ENCODE measurements at regions not wholly inside any gene's neighbourhood (a gene's known extent, or its start where the extent isn't known, plus 50 kb on each side); places are given as distances from the start of the nearest gene placed in this dataset.

- TF ChIP-seq, protein P1, sequence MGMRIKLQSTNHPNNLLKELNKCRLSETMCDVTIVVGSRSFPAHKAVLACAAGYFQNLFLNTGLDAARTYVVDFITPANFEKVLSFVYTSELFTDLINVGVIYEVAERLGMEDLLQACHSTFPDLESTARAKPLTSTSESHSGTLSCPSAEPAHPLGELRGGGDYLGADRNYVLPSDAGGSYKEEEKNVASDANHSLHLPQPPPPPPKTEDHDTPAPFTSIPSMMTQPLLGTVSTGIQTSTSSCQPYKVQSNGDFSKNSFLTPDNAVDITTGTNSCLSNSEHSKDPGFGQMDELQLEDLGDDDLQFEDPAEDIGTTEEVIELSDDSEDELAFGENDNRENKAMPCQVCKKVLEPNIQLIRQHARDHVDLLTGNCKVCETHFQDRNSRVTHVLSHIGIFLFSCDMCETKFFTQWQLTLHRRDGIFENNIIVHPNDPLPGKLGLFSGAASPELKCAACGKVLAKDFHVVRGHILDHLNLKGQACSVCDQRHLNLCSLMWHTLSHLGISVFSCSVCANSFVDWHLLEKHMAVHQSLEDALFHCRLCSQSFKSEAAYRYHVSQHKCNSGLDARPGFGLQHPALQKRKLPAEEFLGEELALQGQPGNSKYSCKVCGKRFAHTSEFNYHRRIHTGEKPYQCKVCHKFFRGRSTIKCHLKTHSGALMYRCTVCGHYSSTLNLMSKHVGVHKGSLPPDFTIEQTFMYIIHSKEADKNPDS (CRISPR knock-in tag; IDR thresholded peaks at IDR 0.05) = no peak
- TF ChIP-seq, protein P2, sequence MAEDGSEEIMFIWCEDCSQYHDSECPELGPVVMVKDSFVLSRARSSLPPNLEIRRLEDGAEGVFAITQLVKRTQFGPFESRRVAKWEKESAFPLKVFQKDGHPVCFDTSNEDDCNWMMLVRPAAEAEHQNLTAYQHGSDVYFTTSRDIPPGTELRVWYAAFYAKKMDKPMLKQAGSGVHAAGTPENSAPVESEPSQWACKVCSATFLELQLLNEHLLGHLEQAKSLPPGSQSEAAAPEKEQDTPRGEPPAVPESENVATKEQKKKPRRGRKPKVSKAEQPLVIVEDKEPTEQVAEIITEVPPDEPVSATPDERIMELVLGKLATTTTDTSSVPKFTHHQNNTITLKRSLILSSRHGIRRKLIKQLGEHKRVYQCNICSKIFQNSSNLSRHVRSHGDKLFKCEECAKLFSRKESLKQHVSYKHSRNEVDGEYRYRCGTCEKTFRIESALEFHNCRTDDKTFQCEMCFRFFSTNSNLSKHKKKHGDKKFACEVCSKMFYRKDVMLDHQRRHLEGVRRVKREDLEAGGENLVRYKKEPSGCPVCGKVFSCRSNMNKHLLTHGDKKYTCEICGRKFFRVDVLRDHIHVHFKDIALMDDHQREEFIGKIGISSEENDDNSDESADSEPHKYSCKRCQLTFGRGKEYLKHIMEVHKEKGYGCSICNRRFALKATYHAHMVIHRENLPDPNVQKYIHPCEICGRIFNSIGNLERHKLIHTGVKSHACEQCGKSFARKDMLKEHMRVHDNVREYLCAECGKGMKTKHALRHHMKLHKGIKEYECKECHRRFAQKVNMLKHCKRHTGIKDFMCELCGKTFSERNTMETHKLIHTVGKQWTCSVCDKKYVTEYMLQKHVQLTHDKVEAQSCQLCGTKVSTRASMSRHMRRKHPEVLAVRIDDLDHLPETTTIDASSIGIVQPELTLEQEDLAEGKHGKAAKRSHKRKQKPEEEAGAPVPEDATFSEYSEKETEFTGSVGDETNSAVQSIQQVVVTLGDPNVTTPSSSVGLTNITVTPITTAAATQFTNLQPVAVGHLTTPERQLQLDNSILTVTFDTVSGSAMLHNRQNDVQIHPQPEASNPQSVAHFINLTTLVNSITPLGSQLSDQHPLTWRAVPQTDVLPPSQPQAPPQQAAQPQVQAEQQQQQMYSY (CRISPR knock-in tag; IDR thresholded peaks at IDR 0.05) = no peak
- TF ChIP-seq CEBPG (CRISPR knock-in tag; IDR thresholded peaks at IDR 0.05) (peak; percentile 73), MTA1 (CRISPR knock-in tag; IDR thresholded peaks at IDR 0.05; ENCODE audit: borderline replicate concordance) (peak; percentile 94; the same call in 1 of the 2 replicates), ZNF451 (CRISPR knock-in tag; IDR thresholded peaks at IDR 0.05) (peak; percentile 60; the same call in 1 of the 2 replicates), PRDM10 (CRISPR knock-in tag; IDR thresholded peaks at IDR 0.05; ENCODE audit: low read depth) (no peak), KDM6A (CRISPR knock-in tag; IDR thresholded peaks at IDR 0.05; ENCODE audit: low read depth) (no peak), MXD3 (CRISPR knock-in tag; IDR thresholded peaks at IDR 0.05) (0 out of 2 replicates have a peak, but pooled peaks have one; percentile 13), ZBTB38 (CRISPR knock-in tag; IDR thresholded peaks at IDR 0.05) (peak; percentile 39; the same call in 1 of the 2 replicates), GTF3A (CRISPR knock-in tag; conservative IDR thresholded peaks at IDR 0.05) (no peak)
- TF ChIP-seq, protein P3, sequence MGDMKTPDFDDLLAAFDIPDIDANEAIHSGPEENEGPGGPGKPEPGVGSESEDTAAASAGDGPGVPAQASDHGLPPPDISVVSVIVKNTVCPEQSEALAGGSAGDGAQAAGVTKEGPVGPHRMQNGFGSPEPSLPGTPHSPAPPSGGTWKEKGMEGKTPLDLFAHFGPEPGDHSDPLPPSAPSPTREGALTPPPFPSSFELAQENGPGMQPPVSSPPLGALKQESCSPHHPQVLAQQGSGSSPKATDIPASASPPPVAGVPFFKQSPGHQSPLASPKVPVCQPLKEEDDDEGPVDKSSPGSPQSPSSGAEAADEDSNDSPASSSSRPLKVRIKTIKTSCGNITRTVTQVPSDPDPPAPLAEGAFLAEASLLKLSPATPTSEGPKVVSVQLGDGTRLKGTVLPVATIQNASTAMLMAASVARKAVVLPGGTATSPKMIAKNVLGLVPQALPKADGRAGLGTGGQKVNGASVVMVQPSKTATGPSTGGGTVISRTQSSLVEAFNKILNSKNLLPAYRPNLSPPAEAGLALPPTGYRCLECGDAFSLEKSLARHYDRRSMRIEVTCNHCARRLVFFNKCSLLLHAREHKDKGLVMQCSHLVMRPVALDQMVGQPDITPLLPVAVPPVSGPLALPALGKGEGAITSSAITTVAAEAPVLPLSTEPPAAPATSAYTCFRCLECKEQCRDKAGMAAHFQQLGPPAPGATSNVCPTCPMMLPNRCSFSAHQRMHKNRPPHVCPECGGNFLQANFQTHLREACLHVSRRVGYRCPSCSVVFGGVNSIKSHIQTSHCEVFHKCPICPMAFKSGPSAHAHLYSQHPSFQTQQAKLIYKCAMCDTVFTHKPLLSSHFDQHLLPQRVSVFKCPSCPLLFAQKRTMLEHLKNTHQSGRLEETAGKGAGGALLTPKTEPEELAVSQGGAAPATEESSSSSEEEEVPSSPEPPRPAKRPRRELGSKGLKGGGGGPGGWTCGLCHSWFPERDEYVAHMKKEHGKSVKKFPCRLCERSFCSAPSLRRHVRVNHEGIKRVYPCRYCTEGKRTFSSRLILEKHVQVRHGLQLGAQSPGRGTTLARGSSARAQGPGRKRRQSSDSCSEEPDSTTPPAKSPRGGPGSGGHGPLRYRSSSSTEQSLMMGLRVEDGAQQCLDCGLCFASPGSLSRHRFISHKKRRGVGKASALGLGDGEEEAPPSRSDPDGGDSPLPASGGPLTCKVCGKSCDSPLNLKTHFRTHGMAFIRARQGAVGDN (CRISPR knock-in tag; IDR thresholded peaks at IDR 0.05) = peak; percentile 94
Measured at GRCh38 chr2:64784168-64785061, 130.7 kb upstream of the SERTAD2 start (continued).

Measured in HepG2 (cell line).